DMS 273 (cell line): ENCODE measurements at regions not wholly inside any gene's neighbourhood (a gene's known extent, or its start where the extent isn't known, plus 50 kb on each side); places are given as distances from the start of the nearest gene placed in this dataset.
"Not testable (repeated sequence)": the region's sequence is repeated elsewhere in the genome, so short reads cannot be mapped to it uniquely, and the experiment has no call there.

Experiments used
- DNase-seq: peaks from one replicate; lab custom pipeline; 2025; ENCODE audit not compliant: unreplicated experiment; lab: John Stamatoyannopoulos, UW

- DNase-seq, result no peak
Observed at GRCh38 chr18:51248685-51249084, 51.2 kb upstream of the MEX3C start.

GRCh38 chr18:51250006-51250405, 52.5 kb upstream of the MEX3C start:
- DNase-seq, result no peak

GRCh38 chr18:51250458-51251024, 53.1 kb upstream of the MEX3C start:
- no peak for DNase-seq

GRCh38 chr18:51251625-51252024, 54.1 kb upstream of the MEX3C start:
- no peak for DNase-seq

DNA sequence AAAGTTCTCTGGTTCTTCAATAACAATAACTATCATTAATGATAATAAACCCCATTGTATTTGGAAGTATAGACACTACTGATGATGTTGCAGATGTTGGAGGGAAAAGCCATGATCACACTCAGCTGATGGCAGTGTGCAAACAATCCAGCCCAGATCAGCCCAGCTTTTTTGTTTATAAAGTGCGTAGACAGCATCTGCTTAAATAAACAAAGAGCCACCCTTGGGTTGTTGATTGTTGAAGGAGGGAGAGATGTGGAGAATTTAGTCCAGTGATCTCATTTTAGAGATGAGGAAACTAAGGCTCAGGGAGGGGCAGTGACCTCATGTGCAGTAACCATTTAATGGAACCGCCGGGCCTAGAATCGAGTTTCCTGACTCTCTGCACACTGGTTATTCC, 56.0 kb upstream of the MEX3C start:
- DNase-seq, result no peak

DNA sequence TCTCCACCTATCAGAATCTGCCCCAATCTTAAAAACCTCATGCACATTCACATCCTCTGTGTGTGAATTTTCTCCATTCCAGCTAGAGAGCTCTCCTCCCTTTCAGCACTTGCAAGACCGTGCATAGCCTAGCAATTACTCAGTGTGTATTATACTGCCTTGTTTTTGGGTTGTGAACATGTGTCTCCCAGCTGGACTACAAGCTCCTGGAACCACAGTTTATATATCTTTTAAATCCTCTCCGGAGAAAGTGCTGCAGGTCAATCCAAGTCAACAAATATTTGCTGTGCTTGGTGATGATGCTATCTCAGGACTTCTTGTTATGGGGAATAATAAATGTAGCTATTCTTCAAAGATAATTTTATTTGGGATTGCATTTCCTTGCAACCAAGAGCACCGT, 58.2 kb upstream of the MEX3C start:
- DNase-seq, result no peak

DNA sequence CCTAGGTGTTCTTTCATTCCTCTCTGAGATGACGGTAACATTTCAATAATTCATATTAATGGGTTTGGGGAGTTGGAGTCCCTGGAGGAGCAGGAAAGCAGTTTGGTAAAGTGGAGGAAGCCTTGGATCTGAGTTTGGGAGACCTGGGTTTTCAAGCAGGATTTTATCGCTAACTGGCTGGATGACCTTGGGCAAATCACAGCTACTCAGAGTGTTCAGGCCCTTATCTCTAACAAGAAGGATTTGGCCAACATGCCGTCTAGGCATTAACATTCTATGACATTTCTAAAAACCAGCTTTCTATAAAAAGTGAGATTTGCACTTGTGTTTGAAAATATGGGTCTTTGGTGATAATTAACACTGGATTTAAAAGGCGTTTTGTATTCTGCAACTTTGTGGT, 59.7 kb upstream of the MEX3C start:
- DNase-seq, result no peak

DNA sequence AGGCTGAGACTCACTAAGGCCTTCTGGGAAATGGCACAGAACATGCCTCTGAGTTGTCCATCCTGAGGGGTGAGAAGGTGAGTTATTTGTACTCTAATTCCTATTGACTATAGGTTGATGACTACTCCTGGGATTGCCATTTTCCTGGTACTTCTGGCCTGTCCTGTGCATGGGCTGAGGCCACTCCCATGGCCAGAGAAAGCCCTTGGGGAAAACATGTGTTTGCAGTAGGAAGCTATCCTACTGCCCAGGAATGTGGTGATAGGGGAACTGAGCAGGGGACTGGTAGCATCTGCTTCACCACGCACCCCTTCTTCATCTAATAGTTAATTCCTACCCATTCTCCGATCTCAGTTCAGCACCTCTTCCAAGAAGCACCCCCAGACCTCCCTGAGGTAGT, 62.6 kb upstream of the MEX3C start:
- no peak for DNase-seq

DNA sequence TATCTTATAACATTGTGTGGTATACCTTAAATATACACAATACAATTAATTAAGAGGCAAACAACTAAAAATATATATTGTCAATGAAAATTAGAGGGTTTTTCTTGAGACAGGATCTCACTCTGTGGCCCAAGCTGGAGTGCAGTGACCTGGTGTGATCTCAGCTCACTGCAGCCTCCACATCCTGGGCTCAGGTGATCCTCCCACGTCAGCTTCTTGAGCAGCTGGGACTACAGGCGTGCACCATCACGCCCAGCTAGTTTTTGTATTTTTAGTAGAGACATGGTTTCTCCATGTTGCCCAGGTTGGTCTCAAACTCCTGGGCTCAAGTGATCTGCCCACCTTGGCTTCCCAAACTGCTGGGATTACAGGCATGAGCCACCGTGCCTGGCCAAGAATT, 68.6 kb upstream of the MEX3C start:
- not testable (repeated sequence) for DNase-seq

- DNase-seq, result no peak
Observed at GRCh38 chr18:51266773-51267172, 69.3 kb upstream of the MEX3C start.

- DNase-seq, result peak; percentile 15
Observed at GRCh38 chr18:51273437-51273836, 76.0 kb upstream of the MEX3C start.

GRCh38 chr18:51275712-51276476, 78.4 kb upstream of the MEX3C start:
- peak; percentile 96 for DNase-seq

DNA sequence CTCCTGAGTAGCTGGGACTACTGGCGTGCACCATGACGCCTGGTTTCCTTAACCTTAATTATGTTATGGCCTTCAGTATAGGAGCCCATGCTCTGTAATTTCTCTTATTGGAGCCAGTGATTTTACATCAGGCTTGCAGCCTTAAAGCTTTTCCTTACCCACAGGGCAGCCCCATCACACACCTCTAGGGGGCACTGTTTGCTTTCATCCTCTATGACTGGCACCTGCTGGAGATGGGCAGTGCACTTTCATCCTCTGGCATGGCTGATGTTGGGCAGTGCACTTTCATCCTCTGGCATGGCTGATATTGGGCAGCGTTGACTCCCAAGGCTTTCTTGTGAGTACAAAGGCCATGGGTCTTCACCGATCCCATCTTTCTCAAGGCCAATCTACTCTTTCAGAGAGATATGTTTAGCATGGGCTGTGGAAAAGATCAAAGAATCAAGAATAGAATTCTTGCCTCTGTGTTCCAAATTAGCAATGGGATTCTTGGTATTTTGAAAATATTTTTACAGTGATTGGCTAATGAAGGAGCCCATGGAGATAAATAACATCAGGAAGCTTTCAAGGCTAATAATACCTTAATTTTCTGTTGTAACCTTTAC, 80.7 kb upstream of the MEX3C start:
- peak; percentile 82 for DNase-seq

GRCh38 chr18:51279367-51279984, 82.0 kb upstream of the MEX3C start:
- no peak for DNase-seq

DNA sequence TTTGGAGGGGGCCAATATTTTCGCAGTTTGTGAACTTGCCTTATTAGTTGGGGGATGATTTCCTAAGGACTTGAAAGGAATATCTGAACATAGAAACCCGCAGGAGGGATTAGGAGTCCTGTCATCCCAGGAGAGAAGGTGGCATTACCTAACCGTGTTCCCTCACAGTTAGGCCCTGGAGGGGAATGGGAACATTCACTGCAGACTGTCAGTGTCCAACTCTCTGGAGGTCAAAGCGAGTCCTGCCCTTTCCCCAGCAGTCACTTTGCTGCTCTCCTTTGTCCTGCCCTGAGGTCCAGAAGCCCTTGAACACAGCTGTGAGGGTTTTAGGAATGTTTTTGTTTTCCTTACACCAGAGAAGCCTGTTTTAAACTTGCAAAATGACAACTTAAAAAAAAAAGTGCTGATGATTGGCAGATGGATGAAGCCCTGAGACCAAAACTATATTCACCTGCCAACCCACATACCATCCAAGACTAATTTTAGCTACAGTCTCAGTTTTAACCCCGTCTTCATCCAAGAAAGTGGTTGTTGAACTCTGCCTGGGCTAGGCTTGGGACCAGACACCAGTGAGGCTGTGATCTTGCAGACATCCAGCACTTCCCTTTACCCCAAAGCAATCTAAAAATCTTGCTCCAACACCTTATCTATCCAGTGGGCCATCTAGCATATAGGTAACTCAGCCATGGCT, 90.5 kb upstream of the MEX3C start:
- DNase-seq, result no peak

- DNase-seq, result no peak
Observed at GRCh38 chr18:51288582-51288981, 91.1 kb upstream of the MEX3C start.

DNA sequence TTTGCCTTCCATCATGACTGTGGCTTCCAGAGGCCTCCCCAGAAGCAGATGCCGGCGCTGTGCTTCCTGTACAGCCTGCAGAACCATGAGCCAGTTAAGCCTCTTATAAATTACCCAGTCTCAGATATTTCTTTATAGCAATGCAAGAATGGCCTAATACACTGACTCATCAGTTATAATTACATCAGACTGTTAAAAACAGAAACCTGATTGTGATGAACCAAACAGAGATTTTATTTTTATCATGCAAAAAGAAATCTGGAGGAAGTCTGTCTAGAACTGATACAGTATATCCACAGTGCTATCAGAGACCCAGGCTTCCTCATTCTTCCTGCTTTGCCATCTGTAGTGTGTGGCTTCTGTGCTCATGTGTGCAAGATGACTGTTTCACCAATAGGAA, 93.4 kb upstream of the MEX3C start:
- no peak for DNase-seq

DNA sequence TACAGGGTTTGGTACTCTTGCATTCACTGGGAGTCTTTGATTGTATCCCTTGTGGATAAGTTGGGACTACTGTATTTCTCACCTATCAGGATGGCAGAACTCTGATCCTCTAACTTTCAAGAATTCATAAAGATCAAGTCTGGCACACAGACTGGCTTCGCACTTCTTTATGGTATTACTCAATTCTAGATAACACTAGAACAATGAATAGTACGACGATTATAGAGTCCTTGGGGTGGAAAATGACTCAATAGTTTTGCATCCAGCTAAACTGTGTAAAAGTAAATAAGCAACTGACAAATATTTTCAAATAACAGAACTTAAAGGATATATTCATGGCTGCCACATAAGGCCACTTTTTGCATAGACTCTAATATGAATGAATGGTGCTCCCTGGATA, 103.4 kb upstream of the MEX3C start:
- DNase-seq, result no peak

DNA sequence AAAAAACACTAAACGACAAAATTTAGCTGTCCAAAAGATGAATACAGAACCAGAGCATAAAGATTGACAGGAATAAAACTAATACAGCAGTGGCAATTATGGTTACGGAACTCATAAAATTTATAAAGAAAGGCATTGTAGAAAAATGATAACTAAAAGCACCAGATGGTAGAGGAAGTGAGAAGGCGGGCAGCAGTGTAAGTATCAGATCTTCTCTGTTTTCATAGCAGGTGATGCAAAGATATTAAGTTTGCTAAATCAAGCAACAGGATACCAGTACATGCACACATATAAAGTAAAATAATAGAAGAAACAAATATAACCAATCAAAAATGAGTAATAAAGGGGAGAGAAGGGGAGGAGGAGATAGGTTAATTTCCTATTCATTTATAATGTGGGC, 103.9 kb upstream of the MEX3C start:
- DNase-seq, result no peak

- DNase-seq, result no peak
Observed at GRCh38 chr18:51316677-51317076, 119.2 kb upstream of the MEX3C start.

DNA sequence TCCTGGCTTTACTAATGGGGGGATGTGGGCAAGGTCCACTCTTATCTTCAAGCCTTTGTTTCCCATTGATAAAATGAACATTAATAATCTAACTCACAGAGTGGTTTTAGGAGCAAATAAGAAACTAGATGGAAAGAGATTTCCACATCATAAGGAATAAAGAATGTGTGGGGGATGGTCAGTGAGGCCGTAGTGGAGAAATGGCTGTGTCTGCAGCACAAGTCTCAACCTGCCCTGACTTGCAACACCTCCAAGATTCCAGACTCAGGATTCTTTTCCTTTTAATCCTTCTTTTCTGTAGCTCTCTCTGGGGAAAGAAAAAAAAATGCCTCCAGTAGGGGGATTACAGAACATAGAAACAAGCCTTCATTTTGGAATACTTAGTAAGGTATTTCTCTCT, 124.2 kb upstream of the MEX3C start:
- peak; percentile 7 for DNase-seq

DNA sequence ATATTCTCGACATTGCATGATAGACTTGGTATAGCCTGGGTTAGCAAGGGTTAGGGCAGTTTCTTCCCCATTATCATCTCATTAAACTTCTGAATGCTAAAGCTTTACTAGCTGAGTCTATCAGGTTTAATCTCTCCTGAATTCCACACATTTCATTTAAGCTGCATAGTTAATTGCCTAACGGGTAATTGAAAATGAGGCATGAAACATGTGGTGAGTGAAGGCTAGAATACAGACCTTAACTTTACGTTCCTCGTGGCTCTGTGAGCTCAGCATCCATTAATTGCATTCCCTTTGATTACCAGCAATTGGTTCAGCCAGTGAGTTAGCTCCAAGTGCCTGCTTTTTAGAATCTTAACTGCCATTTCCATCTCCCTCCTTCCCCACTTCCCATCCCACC, 126.5 kb upstream of the MEX3C start:
- DNase-seq, result no peak
